HEK293T (cell line): ENCODE measurements at regions not wholly inside any gene's neighbourhood (a gene's known extent, or its start where the extent isn't known, plus 50 kb on each side); places are given as distances from the start of the nearest gene placed in this dataset.

ENCODE experiments used
- CTCF ChIA-PET: fragments of 350-600 bp; formaldehyde crosslinking; extraction: SDS; loops from one replicate; lab custom pipeline; 2021; ENCODE audit warnings: antibody characterized with exemption, inconsistent platforms; lab: Yijun Ruan, JAX
- POLR2A ChIA-PET: fragments of 350-600 bp; formaldehyde crosslinking; extraction: SDS; loops from one replicate; lab custom pipeline; 2020; ENCODE audit warnings: antibody characterized with exemption, inconsistent platforms; lab: Yijun Ruan, JAX
- DNase-seq: peaks from one replicate; pipeline ENCODE4 v3.0.0; 2012; ENCODE audit warnings: mixed read lengths; ENCODE audit errors: extremely low spot score
- ARNT ChIP-seq: fragments of 450-650 bp; IDR thresholded peaks from 2 replicates; pipeline ENCODE4 v1.6.1; 2017; ENCODE audit warnings: mild to moderate bottlenecking
- BHLHE40 ChIP-seq: fragments of 450-650 bp; IDR thresholded peaks from 2 replicates; pipeline ENCODE4 v1.6.1; 2016; ENCODE audit warnings: mild to moderate bottlenecking, moderate library complexity, borderline replicate concordance
- CTBP1 ChIP-seq: fragments of 450-650 bp; IDR thresholded peaks from 2 replicates; pipeline ENCODE4 v1.6.1; 2016; ENCODE audit warnings: borderline replicate concordance
- ELF4 ChIP-seq: fragments of 450-650 bp; IDR thresholded peaks from 2 replicates; pipeline ENCODE4 v1.6.1; 2017; ENCODE audit warnings: antibody characterized with exemption
- FOXA1 ChIP-seq: fragments of 450-650 bp; IDR thresholded peaks from 2 replicates; pipeline ENCODE4 v1.6.1; 2016; ENCODE audit warnings: mild to moderate bottlenecking
- FOXK2 ChIP-seq: fragments of 450-650 bp; IDR thresholded peaks from 2 replicates; pipeline ENCODE4 v1.6.1; 2016; ENCODE audit warnings: mild to moderate bottlenecking
- FOXM1 ChIP-seq: fragments of 450-650 bp; IDR thresholded peaks from 2 replicates; pipeline ENCODE4 v1.6.1; 2017; ENCODE audit warnings: mild to moderate bottlenecking, borderline replicate concordance
- HDGF ChIP-seq: fragments of 450-650 bp; IDR thresholded peaks from 2 replicates; pipeline ENCODE4 v1.6.1; 2017; ENCODE audit warnings: antibody characterized with exemption, borderline replicate concordance
- L3MBTL2 ChIP-seq: fragments of 450-650 bp; conservative IDR thresholded peaks from 2 replicates; pipeline ENCODE4 v1.6.1; 2016; ENCODE audit warnings: mild to moderate bottlenecking
- LEF1 ChIP-seq: fragments of 450-650 bp; IDR thresholded peaks from 2 replicates; pipeline ENCODE4 v1.6.1; 2017; ENCODE audit warnings: mild to moderate bottlenecking, borderline replicate concordance
- NFRKB ChIP-seq: fragments of 450-650 bp; IDR thresholded peaks from 2 replicates; pipeline ENCODE4 v1.6.1; 2016; ENCODE audit warnings: mild to moderate bottlenecking, moderate library complexity
- SP1 ChIP-seq: fragments of 450-650 bp; IDR thresholded peaks from 2 replicates; pipeline ENCODE4 v1.6.1; 2017
- SUZ12 ChIP-seq: fragments of 450-650 bp; IDR thresholded peaks from 2 replicates; pipeline ENCODE4 v1.6.1; 2016; ENCODE audit warnings: mild to moderate bottlenecking
- TARDBP ChIP-seq: fragments of 450-650 bp; IDR thresholded peaks from 2 replicates; pipeline ENCODE4 v1.6.1; 2016
- ZNF384 ChIP-seq: fragments of 450-650 bp; IDR thresholded peaks from 2 replicates; pipeline ENCODE4 v1.6.1; 2016
- TF ChIP-seq, protein P1 (sequence below): fragments of 450-650 bp; IDR thresholded peaks from 2 replicates; pipeline ENCODE4 v1.6.1; 2016

DNA sequence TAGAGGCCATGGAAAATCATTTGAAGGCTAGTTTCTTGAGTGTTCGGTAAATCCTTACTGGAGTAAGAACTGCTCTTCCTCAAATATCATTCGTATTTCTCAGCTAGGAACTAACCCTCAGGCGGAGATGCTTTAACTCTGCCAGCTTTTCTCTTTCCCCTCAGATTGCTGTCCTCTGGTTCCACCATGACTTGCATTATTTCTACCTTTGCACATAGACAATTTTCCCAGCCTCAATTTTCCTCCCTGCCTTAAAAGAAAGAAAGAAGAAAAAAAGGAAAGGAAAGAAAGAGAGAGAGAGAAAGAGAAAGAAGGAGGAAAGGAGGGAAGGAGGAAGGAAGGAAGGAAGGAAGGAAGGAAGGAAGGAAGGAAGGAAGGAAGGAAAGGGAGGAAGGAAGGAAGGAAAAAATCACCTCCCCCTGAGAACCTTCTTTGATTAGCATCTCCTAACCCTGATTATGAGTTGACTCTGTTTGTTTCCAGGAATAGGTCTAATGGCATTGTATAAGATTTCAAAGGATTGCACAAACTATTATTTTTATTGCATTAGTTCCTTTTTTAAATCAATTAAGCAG is 123.3 kb upstream of the FAM204A start:
- no peak for DNase-seq
- TF ChIP-seq TARDBP (no peak), SP1 (no peak), FOXA1 (no peak), BHLHE40 (no peak), NFRKB (no peak), L3MBTL2 (no peak), LEF1 (no peak), SUZ12 (no peak), ZNF384 (no peak), FOXM1 (no peak), ARNT (no peak), FOXK2 (no peak)
- TF ChIP-seq, protein P1, sequence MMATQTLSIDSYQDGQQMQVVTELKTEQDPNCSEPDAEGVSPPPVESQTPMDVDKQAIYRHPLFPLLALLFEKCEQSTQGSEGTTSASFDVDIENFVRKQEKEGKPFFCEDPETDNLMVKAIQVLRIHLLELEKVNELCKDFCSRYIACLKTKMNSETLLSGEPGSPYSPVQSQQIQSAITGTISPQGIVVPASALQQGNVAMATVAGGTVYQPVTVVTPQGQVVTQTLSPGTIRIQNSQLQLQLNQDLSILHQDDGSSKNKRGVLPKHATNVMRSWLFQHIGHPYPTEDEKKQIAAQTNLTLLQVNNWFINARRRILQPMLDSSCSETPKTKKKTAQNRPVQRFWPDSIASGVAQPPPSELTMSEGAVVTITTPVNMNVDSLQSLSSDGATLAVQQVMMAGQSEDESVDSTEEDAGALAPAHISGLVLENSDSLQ = no peak
- ChIA-PET CTCF (no interaction called here), POLR2A (no interaction called here)

DNA sequence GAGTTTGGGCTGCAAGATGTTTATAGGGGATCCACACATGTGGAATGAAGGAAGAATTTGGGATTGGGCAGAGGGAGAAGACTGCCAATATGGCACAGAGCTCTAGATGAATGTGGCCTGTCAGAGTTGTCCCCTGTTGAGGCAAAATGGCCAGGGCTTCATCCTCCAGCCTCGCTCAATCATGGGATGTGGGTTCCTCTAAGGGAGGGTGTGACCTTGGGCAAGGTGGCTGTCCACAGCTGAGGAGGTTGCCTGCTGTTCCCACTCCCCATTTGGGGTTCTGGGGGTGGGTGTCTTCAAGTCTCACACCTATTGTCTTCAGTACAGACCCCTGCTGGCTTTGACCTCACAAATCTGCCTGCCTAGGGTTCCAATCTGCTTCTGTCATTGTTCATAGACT is 121.6 kb upstream of the FAM204A start:
- TF ChIP-seq ELF4 (no peak), FOXM1 (no peak), TARDBP (no peak), SUZ12 (no peak), BHLHE40 (no peak), LEF1 (no peak), CTBP1 (no peak), SP1 (no peak), ZNF384 (no peak), FOXA1 (no peak), L3MBTL2 (no peak), NFRKB (no peak), ARNT (no peak), HDGF (no peak)
- TF ChIP-seq, protein P1 = no peak
- POLR2A ChIA-PET = no interaction called here
- no peak for DNase-seq
- CTCF ChIA-PET = no interaction called here

DNA sequence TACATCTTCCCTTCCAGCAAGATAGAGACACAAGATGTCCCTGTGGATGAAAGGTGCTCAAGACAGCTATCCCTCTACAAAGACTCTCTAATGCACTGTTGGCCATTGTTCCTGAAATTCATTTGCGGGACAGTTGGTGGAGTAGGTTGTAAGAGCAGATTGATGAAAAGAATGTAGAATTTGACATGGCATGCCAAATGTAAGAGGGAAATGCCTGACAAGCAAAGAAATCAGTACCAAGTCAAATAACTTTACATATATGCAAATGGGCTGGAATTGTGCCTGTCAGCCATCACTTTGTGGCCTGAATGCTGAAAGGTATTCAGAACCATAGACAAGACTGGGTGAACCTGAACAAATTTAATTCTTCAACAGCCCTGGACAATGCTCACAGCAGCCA is 120.3 kb upstream of the FAM204A start:
- CTCF ChIA-PET = no interaction called here
- no peak for TF ChIP-seq HDGF
- TF ChIP-seq ARNT = no peak
- no peak for TF ChIP-seq ELF4
- TF ChIP-seq CTBP1 = no peak
- no peak for TF ChIP-seq SP1
- TF ChIP-seq FOXA1 = no peak
- no peak for TF ChIP-seq BHLHE40
- no peak for TF ChIP-seq NFRKB
- no peak for TF ChIP-seq FOXK2
- TF ChIP-seq, protein P1 = no peak
- TF ChIP-seq L3MBTL2 = no peak
- TF ChIP-seq FOXM1 = no peak
- TF ChIP-seq TARDBP = no peak
- no peak for TF ChIP-seq ZNF384
- no peak for TF ChIP-seq SUZ12
- POLR2A ChIA-PET = no interaction called here

DNA sequence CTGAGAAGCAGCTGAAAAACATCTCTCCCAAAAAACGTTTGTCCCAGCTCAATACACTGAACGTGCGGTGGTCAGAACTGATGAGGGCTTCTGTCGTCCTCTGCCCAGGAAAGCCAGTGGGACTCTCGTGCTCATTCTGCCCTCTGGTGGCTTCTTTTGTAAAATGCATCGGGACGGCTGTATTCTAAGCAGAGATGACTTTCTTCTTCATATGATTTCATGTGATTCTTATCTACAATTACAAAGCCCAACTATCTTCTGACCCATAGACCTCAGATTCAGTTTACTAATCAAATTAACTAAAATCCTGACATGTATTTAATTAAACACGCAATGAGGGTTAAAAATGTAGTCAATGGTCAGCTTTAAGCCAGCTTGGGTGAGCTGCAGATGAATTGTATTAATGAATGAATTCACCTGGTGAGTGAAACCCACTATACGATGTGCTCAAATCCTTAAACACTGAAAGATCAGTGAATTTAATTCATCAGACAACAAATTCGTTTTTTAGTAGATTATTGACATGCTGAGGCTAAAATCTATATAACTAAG is 117.6 kb upstream of the FAM204A start:
- ChIA-PET CTCF (interaction anchor here (0.5 to 1.4 kb wide), 13 partner anchors 10 to 963 kb away, joined by 3 to 6 read pairs (median 3); no protein-coding TSS in a partner anchor), POLR2A (no interaction called here)
- peak; percentile 86 for DNase-seq
- TF ChIP-seq FOXM1 (no peak), SP1 (no peak), LEF1 (no peak), NFRKB (no peak), TARDBP (no peak), ELF4 (no peak), FOXK2 (no peak), L3MBTL2 (no peak), FOXA1 (no peak), ZNF384 (no peak), CTBP1 (no peak), SUZ12 (no peak), BHLHE40 (no peak), HDGF (no peak), ARNT (no peak)
- TF ChIP-seq, protein P1 = no peak

More for the DNA sequence above, 120.3 kb upstream of the FAM204A start:
- DNase-seq = no peak

DNA sequence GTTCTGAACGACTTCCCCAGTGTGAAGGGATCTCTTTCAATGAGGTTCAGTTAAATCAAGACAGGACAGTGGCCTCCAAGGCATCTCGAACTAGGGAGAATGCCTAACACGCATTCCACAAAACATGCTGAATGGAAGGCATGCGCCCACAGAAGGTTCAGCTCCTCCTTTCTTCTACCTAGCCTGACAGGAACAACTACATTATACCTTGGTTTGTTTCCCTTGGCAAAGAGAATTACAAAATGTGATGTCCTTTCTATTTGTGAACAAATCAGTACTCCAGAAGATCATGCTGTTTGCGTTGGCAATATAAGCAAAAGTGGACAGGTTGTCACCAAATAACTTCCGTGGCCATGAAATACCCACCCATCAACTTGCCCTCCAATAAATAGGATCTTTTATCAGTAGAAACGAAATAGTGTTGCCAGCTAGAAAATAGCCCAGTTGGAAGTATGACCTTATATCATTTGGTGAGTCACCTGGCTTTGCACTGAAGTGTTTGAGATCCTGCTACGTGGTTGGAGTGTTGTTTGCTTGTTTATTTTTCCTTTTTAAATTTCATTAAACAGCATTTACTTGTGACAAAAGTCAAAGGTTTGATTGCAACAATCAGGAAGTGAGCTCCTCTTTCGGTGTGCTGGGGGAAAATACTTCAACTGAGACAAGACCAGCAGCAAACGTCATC is 117.0 kb upstream of the FAM204A start:
- TF ChIP-seq NFRKB (no peak), L3MBTL2 (no peak), CTBP1 (no peak), SP1 (no peak), TARDBP (no peak), ZNF384 (no peak), ARNT (no peak), ELF4 (no peak), SUZ12 (no peak), FOXM1 (no peak), HDGF (no peak)
- ChIA-PET POLR2A (no interaction called here), CTCF (interaction anchor here (0.5 to 1.4 kb wide), 14 partner anchors 9 to 963 kb away, joined by 3 to 6 read pairs (median 3); no protein-coding TSS in a partner anchor)
- DNase-seq = no peak
